Activated T-helper 2 cell treated with anti-CD3 and anti-CD28 coated beads, Interferon-gamma antibody, Interleukin-2, Interleukin-4, amounts not matched to agents 10 μg/mL and 5 μg/mL and 100 μg/mL, durations not matched to agents 14 hours and 24 hours and 36 hours (primary cell): ENCODE measurements at regions not wholly inside any gene's neighbourhood (a gene's known extent, or its start where the extent isn't known, plus 50 kb on each side); places are given as distances from the start of the nearest gene placed in this dataset.

Experiments
- DNase-seq: peaks from one replicate; pipeline ENCODE4 v3.0.0; 2021; ENCODE audit warnings: low spot score
- H3K27ac Mint-ChIP-seq: one replicate; pipeline ENCODE4 v1.8.0; 2021; ENCODE audit warnings: mixed read lengths
- H3K27me3 Mint-ChIP-seq: one replicate; pipeline ENCODE4 v1.8.0; 2021; ENCODE audit warnings: low read depth, mixed read lengths
- H3K36me3 Mint-ChIP-seq: one replicate; pipeline ENCODE4 v1.8.0; 2021; ENCODE audit warnings: low read depth, mixed read lengths
- H3K4me1 Mint-ChIP-seq: one replicate; pipeline ENCODE4 v1.8.0; 2021; ENCODE audit warnings: low read depth, mixed read lengths
- H3K4me3 Mint-ChIP-seq: one replicate; pipeline ENCODE4 v1.8.0; 2021; ENCODE audit warnings: low read depth, mild to moderate bottlenecking, moderate library complexity, mixed read lengths
- H3K9me3 Mint-ChIP-seq: one replicate; pipeline ENCODE4 v1.8.0; 2021; ENCODE audit warnings: mixed read lengths
- intact Hi-C: fragments of 100-400 bp; cut with micrococcal nuclease; formaldehyde crosslinking; loops from one replicate; pipeline ENCODE4 v1.15.1; 2023

DNA sequence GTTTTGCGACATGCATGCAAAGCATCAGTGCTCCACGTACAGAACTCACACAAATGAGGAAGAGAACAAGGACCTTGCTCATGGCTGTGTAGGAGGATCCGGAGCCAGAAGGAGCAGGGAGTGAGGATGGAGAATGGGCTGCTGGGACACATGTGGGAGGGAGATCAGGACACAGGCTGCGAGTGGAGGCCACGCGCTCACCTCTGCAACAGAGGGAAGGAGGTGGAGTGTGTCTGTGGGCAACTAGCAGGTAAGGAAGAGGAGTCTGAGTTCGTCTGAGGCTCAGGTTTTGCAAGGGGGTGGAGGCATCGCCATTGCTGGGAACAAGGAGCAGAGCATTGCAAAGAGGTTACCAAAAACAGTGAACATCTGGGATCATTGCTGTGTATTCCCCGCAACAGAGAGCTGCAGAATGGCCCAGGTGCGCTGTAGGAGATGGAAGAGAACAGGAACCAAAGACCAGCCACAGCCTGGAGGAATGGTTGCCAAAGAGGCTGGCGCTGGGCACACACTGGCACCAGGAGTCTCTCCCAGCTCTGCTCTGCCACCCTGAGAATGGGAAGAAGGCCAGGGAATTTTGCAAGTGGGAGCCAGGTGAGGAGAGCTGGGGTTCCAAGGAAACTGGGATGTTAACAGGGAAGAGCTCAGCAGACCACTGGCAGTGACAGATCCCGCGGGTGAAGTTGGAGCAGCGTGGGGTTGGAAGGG is 90.0 kb upstream of the RPS6KA2 start:
- Mint-ChIP-seq H3K4me1 (no peaks in the 10 kb centered on the region), H3K27me3 (peaks cover 3% of the 10 kb centered on the region), H3K36me3 (no peaks in the 10 kb centered on the region), H3K27ac (no peak overlapping the region), H3K4me3 (no peak overlapping the region), H3K9me3 (no peaks in the 10 kb centered on the region)
- intact Hi-C loops, result no loop called here
- no peak for DNase-seq

DNA sequence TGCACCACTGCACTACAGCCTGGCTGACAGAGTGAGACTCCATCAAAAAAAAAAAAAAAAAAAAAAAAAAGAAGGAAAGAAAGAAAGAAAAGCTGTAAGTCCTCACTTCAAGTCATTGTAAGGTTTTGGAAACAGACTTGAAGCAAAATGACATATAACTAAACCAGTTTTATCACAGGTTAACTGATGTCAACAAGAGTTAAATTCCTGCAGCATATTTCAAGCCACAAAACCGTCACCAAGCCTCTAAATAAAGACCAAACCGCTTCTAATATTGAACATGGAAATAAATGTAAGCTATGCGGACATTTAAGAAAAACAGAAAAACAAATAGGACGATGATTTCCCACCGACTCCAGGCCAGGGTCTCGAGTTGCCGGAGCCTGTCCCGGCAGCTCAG is 88.9 kb upstream of the RPS6KA2 start:
- Mint-ChIP-seq H3K4me3 (no peak overlapping the region), H3K36me3 (no peaks in the 10 kb centered on the region), H3K9me3 (peaks cover 5% of the 10 kb centered on the region), H3K27ac (no peak overlapping the region), H3K4me1 (no peaks in the 10 kb centered on the region), H3K27me3 (peaks cover 3% of the 10 kb centered on the region)
- intact Hi-C loops, result no loop called here
- DNase-seq, result no peak

DNA sequence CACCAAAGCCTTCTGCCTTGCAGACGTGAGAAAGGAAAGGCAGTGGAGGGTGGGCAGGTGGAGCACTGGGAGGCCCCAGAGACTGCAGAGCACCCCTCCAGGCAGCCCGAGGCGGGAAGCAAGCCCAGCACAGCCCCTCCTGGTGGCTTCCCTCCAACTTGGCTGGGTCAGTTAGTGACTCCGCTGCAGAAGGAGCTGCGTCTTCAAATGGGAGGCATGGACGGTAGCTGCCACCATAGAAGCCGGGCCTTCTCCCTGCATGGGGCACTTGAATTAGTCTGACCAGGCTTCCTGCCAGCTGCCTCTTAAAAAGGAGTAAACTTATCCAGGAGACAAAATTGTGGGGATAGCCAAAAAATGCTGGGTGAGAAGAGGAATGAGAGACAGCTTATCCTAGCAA is 88.0 kb upstream of the RPS6KA2 start:
- H3K36me3 Mint-ChIP-seq, result no peaks in the 10 kb centered on the region
- intact Hi-C loops, result no loop called here
- DNase-seq, result no peak
- peaks cover 3% of the 10 kb centered on the region for H3K27me3 Mint-ChIP-seq
- no peaks in the 10 kb centered on the region for H3K4me1 Mint-ChIP-seq
- peaks cover 5% of the 10 kb centered on the region for H3K9me3 Mint-ChIP-seq
- no peak overlapping the region for H3K4me3 Mint-ChIP-seq
- H3K27ac Mint-ChIP-seq, result no peak overlapping the region

DNA sequence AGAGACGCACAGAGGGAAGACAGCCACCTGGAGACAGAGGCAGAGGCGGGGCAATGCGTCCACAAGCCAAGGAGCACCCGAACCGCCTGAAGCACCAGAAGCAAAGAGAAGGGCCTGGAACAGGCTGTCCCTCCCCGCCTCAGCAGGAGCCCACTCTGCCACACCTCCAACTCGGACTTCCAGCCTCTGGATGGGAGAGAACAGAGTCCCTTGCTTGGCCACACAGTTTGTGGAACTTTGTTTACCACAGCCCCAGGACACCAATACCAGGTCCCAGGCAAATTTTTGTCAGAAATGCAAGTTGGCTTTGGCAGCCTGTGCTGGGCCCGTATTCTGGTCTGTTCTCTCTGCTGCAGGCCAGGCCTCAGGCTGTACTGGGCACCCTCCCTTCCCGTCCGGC is 87.5 kb upstream of the RPS6KA2 start:
- intact Hi-C loops, result no loop called here
- H3K4me1 Mint-ChIP-seq, result no peaks in the 10 kb centered on the region
- DNase-seq, result no peak
- H3K9me3 Mint-ChIP-seq, result peaks cover 5% of the 10 kb centered on the region
- H3K27me3 Mint-ChIP-seq, result peaks cover 3% of the 10 kb centered on the region
- H3K36me3 Mint-ChIP-seq, result no peaks in the 10 kb centered on the region
- no peak overlapping the region for H3K27ac Mint-ChIP-seq
- no peak overlapping the region for H3K4me3 Mint-ChIP-seq

DNA sequence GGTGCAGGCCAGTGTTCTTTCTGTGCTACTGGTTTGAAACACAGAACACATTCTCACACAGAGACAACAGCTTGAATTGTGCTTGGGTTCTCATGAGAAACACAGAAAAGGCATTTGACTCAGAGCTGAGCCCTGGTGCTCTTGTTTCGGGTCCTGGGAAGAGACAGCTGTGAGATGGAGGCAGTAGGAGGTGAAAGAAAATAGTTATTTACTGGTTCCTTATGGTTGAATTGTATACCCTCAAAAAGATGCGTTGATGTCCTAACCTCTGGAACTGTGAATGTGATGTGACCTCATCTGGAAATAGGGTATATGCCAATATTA is 87.1 kb upstream of the RPS6KA2 start:
- intact Hi-C loops, result no loop called here
- peaks cover 1% of the 10 kb centered on the region for H3K27me3 Mint-ChIP-seq
- H3K9me3 Mint-ChIP-seq, result peaks cover 5% of the 10 kb centered on the region
- H3K4me1 Mint-ChIP-seq, result no peaks in the 10 kb centered on the region
- DNase-seq, result no peak
- no peaks in the 10 kb centered on the region for H3K36me3 Mint-ChIP-seq
- no peak overlapping the region for H3K27ac Mint-ChIP-seq
- no peak overlapping the region for H3K4me3 Mint-ChIP-seq

DNA sequence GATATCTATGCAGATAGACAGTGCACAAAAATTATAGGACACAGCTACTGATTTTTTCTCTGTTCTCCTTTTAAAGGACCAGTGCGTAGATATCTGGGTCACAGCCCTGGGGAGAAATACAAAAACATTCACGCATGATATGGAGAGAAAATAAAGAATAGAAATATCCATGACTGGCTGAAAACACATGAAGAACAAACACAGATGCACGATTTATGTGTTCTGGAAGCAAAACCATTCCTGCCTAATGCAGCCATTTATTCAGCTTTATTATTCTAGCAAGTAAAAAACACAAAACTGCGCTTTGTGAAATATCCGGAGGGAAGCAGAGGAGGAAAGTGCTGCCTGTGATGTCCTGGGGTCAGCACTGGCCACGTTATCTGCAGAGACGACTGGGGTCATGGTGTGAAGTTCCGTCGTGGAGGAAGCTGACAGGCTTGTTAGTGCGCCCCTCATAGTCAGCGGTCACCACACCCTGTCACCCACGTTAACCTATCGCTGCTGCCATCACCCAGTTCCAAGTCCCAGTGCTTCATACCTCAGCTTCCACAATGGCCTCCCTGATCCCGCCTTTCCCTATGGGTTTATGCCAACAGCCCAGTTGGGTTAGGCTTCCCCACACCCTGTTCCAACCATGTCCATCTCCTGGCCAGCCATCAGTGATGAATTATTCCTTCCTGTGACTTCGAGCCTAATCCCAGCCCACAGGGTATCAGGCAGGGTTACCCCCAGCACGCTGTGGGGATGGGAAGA is 86.6 kb upstream of the RPS6KA2 start:
- Mint-ChIP-seq H3K27ac (no peak overlapping the region), H3K9me3 (peaks cover 5% of the 10 kb centered on the region), H3K4me1 (no peaks in the 10 kb centered on the region), H3K4me3 (no peak overlapping the region), H3K27me3 (peaks cover 1% of the 10 kb centered on the region), H3K36me3 (no peaks in the 10 kb centered on the region)
- DNase-seq, result no peak
- intact Hi-C loops, result no loop called here

DNA sequence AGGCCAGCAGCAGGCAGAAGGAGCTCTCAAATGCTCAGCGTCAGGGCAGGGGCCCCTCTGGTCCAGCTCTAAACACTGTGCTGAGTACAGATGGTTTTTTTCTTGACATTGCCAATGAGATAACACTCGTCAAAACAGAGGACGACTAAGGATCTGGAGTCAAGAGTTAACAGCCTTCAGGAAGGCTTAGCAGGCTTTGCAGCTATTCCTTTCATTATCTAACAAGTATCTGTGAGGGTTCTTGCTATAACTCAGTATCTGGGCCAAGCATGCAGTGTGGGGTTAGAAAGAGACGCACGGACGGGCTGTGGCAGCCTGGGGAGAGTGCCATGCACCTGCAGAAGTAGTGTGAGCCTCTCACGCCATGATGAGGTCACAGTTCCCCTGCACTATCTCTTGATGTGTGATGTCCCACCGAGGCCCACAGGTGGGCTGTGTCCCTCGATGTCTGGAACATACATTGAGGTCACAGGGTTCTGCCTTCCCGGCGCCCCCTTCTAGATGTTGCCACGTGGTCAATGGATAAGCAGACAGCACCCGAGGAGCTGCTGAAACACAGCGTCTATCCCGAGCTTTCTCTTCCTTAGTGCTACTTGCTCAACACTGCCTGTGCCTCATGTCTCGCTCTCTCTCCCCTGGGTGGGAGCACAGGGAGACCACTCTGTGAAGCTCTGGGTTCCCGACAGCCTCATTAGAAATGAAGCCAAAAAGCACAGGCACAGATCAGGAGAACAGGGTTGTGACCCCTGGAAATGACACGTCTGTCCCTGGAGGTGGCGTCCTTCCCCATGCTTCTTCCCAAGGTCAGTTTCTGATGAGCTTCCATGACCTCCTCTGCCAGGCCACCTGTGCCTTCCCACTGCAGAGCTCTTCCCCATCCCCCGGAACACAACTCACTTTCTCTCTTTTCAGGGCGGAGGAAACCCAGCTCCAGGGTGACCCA is 85.5 kb upstream of the RPS6KA2 start:
- no peak for DNase-seq
- H3K36me3 Mint-ChIP-seq, result no peaks in the 10 kb centered on the region
- intact Hi-C loops, result no loop called here

DNA sequence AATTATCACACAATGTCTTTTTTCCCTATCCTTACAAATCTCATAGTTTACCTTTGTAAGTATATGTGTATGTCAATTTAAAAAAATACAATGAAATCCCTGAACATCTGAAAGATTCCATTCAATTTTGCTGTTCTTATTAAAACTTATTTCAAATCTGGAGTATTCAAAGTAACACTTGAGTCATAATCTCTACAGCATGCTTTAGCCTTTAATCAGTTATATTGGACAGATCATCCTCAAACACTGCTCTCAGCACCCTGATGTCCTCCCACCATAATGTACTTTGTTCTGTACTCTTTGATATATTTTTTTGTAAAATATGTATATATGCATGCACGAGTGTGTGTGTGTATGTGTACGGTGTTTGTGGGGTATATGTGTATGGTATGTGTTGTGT is 83.0 kb upstream of the RPS6KA2 start:
- no peak for DNase-seq
- intact Hi-C loops, result no loop called here
- no peak overlapping the region for H3K27ac Mint-ChIP-seq
- H3K4me3 Mint-ChIP-seq, result no peak overlapping the region
- H3K9me3 Mint-ChIP-seq, result peaks cover 5% of the 10 kb centered on the region
- H3K4me1 Mint-ChIP-seq, result no peaks in the 10 kb centered on the region
- H3K36me3 Mint-ChIP-seq, result no peaks in the 10 kb centered on the region
- H3K27me3 Mint-ChIP-seq, result peaks cover 7% of the 10 kb centered on the region

More for the DNA sequence above, 85.5 kb upstream of the RPS6KA2 start:
- peaks cover 5% of the 10 kb centered on the region for H3K9me3 Mint-ChIP-seq
- peaks cover 1% of the 10 kb centered on the region for H3K27me3 Mint-ChIP-seq
- no peak overlapping the region for H3K4me3 Mint-ChIP-seq
- no peak overlapping the region for H3K27ac Mint-ChIP-seq
- H3K4me1 Mint-ChIP-seq, result no peaks in the 10 kb centered on the region

DNA sequence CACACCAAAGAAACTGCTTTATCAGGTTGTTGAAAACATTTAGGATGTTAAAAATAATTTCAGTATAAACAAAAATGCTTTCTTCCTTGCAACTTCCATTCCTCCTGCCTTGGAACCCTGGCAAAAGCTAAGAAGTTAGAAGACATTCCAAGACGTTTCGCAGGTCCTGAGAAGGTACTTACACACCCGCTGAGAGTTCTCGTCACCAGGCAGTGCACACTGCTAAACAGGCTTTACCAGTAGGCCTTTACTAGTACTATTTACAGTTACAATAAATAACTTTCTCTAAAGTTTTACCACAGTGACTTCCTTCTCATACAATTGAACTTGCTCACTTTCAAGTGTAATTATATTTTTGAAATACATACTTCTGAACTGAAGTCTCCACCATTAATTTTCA is 81.4 kb upstream of the RPS6KA2 start:
- intact Hi-C loops, result no loop called here
- Mint-ChIP-seq H3K36me3 (no peaks in the 10 kb centered on the region), H3K4me3 (no peak overlapping the region), H3K9me3 (peaks cover 5% of the 10 kb centered on the region), H3K4me1 (no peaks in the 10 kb centered on the region), H3K27me3 (peaks cover 7% of the 10 kb centered on the region), H3K27ac (no peak overlapping the region)
- no peak for DNase-seq

DNA sequence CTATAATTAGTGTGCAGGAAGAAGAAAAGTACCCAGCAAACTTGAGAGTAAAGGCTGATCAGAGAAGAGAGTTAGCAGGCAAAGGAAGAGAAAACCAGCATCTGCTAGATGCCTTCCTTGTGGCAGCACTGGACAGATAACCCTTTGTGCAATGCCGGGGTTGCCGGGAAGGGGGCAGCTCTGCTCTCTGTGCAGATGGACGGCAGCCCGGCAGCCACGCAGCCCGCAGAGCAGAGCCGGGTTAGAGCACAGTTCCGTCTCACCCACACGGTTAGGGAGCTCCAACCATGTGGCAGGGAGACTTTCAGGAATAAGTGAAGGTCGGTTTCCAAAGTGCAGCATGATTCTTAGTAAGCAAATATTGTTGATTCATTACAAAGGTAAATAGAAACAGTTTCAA is 80.0 kb upstream of the RPS6KA2 start:
- intact Hi-C loops, result no loop called here

DNA sequence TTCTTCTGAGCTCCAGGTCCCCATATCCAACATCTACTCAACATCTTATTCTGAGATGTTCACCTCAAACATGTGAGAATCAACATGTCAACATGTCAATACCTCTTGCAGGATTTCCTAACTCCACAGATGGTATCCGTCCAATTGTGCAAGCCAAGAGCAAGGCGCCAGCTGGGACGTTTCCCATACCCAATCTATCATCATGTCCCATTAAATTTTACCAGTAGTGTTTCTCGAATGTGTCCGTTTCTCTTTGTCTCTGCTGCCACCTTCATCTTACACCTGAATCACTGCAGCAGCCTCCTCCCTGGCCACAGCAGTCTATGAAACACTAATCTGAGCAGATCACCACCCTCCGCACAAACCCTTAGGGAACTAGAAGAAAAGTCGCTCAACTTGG is 78.0 kb upstream of the RPS6KA2 start:
- intact Hi-C loops, result no loop called here
- Mint-ChIP-seq H3K27me3 (peaks cover 11% of the 10 kb centered on the region), H3K4me1 (no peaks in the 10 kb centered on the region), H3K27ac (no peak overlapping the region), H3K9me3 (no peaks in the 10 kb centered on the region), H3K36me3 (no peaks in the 10 kb centered on the region), H3K4me3 (no peak overlapping the region)
- DNase-seq, result no peak

More for the DNA sequence above, 80.0 kb upstream of the RPS6KA2 start:
- H3K27me3 Mint-ChIP-seq, result peaks cover 7% of the 10 kb centered on the region
- H3K36me3 Mint-ChIP-seq, result no peaks in the 10 kb centered on the region
- no peaks in the 10 kb centered on the region for H3K4me1 Mint-ChIP-seq
- H3K27ac Mint-ChIP-seq, result no peak overlapping the region
- no peak for DNase-seq
- peaks cover 5% of the 10 kb centered on the region for H3K9me3 Mint-ChIP-seq
- H3K4me3 Mint-ChIP-seq, result no peak overlapping the region

DNA sequence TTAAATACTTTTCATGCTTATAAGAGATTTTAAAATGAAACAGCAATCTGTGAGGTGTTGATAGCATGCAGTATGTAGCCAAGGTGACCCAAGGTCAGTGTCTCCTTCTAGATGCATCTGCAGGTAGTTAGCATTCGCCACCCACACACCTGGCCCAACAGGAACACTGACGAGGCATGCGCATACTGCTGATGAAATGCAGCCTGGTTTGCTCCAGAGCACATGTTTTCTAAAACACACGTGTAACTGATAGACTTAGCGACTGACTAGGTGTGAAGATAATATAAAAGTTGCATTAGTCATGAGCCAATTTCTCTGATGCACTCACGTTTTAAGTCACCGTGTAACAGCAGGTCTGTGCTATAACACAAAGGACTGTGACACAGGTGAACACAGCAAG is 77.1 kb upstream of the RPS6KA2 start:
- no peaks in the 10 kb centered on the region for H3K36me3 Mint-ChIP-seq
- H3K4me3 Mint-ChIP-seq, result no peak overlapping the region
- intact Hi-C loops, result no loop called here
- H3K27me3 Mint-ChIP-seq, result peaks cover 12% of the 10 kb centered on the region
- no peaks in the 10 kb centered on the region for H3K9me3 Mint-ChIP-seq
- no peak overlapping the region for H3K27ac Mint-ChIP-seq
- no peaks in the 10 kb centered on the region for H3K4me1 Mint-ChIP-seq
- no peak for DNase-seq
